ENCODE measurements at regions not wholly inside any gene's neighbourhood (a gene's known extent, or its start where the extent isn't known, plus 50 kb on each side); places are given as distances from the start of the nearest gene placed in this dataset.

DNA sequence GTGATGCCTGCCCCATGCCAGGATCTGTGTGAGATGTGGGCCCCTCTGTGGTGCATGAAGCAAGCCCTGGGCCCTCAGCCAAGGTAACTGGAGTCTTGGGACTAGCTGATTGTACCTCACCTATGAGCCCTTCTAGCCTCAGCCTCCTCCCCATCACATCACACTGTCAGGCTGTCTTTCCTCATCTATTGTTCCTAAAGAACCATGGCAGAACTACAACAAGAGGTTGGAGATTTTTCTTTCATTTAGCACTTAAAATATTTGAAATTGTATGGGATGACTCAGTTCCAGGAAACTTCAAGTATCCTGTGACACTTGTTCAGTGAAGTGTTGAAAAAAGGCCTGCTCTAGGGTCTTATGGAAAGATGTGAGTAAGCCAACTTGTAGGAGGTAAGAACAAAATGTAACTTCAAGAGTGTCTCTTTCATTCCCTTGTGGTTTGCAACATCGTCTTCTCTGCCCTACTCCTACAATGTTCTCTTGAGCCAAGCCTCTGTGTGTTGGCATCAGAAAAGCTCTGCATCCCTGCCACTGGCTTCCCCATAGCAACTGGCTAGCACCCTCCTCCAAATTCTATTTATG lies 58.7 kb upstream of the TIPARP start:
- no peak for DNase-seq
- Histone ChIP-seq H3K4me1 (no peaks in the 10 kb centered on the region), H3K36me3 (no peaks in the 10 kb centered on the region), H3K27ac (no peak overlapping the region), H3K27me3 (no peaks in the 10 kb centered on the region), H3K4me3 (no peak overlapping the region), H3K9me3 (no peaks in the 10 kb centered on the region)
- WGBS, 5 donors: 61 to 87% (median 78%) methylated on average over 1 of the region's 1 CpG
- intact Hi-C loops (cut with DNase I; ENCODE audit: low total_unique reads): no loop called here
- TF ChIP-seq, protein P1, sequence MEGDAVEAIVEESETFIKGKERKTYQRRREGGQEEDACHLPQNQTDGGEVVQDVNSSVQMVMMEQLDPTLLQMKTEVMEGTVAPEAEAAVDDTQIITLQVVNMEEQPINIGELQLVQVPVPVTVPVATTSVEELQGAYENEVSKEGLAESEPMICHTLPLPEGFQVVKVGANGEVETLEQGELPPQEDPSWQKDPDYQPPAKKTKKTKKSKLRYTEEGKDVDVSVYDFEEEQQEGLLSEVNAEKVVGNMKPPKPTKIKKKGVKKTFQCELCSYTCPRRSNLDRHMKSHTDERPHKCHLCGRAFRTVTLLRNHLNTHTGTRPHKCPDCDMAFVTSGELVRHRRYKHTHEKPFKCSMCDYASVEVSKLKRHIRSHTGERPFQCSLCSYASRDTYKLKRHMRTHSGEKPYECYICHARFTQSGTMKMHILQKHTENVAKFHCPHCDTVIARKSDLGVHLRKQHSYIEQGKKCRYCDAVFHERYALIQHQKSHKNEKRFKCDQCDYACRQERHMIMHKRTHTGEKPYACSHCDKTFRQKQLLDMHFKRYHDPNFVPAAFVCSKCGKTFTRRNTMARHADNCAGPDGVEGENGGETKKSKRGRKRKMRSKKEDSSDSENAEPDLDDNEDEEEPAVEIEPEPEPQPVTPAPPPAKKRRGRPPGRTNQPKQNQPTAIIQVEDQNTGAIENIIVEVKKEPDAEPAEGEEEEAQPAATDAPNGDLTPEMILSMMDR (IDR thresholded peaks at IDR 0.05): no peak
- TF ChIP-seq EP300 (IDR thresholded peaks at IDR 0.05) (no peak), POLR2A (IDR thresholded peaks at IDR 0.05) (no peak), POLR2AphosphoS5 (IDR thresholded peaks at IDR 0.05) (no peak)

DNA sequence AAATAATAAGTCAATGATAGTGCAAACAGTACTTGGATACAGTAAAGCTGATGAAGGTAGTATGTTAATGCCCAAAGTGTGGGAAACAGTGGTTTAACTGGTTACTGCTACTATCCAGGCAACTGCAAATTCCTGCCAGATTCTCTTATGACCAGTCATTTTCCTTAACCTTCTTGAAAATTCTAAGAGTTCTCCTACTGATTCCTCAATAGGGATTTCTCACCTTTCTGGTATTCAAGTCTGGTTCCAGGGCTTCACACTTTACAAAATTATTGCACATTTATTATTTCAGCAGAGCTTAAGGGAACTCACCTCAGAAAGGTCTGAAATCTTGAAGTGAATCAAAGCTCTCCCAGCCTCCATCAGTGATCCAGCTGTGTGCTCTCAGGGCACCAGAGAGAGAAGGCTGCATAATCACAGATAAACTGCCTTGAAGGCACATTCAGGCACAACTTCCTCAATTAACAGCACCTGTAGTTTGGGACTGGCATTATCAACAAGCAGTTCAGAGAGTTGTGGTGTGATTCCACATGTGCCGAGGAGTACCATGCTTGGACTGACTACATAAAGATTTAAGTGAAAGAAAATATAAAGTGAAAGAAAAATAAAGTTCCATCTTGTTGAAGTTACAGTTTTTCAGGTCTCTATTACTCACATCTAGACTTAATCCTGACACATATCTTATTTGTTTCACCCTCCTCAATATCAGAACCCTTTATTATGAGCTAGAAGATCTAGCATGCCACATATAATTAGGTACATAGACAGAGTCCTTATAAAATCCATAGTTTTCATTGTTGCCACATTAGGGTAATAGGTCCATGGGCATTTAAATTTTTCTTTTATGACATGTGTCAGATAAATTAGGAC lies 59.5 kb upstream of the TIPARP start:
- Histone ChIP-seq H3K4me3 (no peak overlapping the region), H3K27me3 (no peaks in the 10 kb centered on the region), H3K9me3 (no peaks in the 10 kb centered on the region), H3K27ac (no peak overlapping the region), H3K4me1 (no peaks in the 10 kb centered on the region), H3K36me3 (no peaks in the 10 kb centered on the region)
- no peak for DNase-seq
- no peak for TF ChIP-seq POLR2AphosphoS5 (IDR thresholded peaks at IDR 0.05)
- no peak for TF ChIP-seq EP300 (IDR thresholded peaks at IDR 0.05)
- no peak for TF ChIP-seq POLR2A (IDR thresholded peaks at IDR 0.05)
- TF ChIP-seq, protein P1 (IDR thresholded peaks at IDR 0.05): no peak
- intact Hi-C loops (cut with DNase I; ENCODE audit: low total_unique reads): no loop called here
- WGBS, 5 donors: 66 to 84% (median 76%) methylated on average over 1 of the region's 1 CpG

- no peaks in the 10 kb centered on the region for H3K36me3 ChIP-seq
- DNase-seq: no peak
- intact Hi-C loops (cut with DNase I; ENCODE audit: low total_unique reads): no loop called here
- TF ChIP-seq POLR2AphosphoS5 (IDR thresholded peaks at IDR 0.05) (no peak), POLR2A (IDR thresholded peaks at IDR 0.05) (no peak), EP300 (IDR thresholded peaks at IDR 0.05) (no peak)
- TF ChIP-seq, protein P1 (IDR thresholded peaks at IDR 0.05): no peak
- no peaks in the 10 kb centered on the region for H3K4me1 ChIP-seq
- H3K27ac ChIP-seq: no peak overlapping the region
- no peaks in the 10 kb centered on the region for H3K27me3 ChIP-seq
- no peak overlapping the region for H3K4me3 ChIP-seq
- no peaks in the 10 kb centered on the region for H3K9me3 ChIP-seq
These were observed 58.0 kb upstream of the SSR3 start for GRCh38 chr3:156612903-156613302.

GRCh38 chr3:156611870-156612494 lies 57.1 kb upstream of the SSR3 start:
- H3K4me1 ChIP-seq: peaks cover 0 to under 1% (median 0%) of the 10 kb centered on the region in 4 donors
- intact Hi-C loops (cut with DNase I; ENCODE audit: low total_unique reads): no loop called here
- no peaks in the 10 kb centered on the region for H3K36me3 ChIP-seq
- no peak overlapping the region for H3K27ac ChIP-seq
- DNase-seq: no peak
- no peaks in the 10 kb centered on the region for H3K9me3 ChIP-seq
- no peaks in the 10 kb centered on the region for H3K27me3 ChIP-seq
- TF ChIP-seq, protein P1 (IDR thresholded peaks at IDR 0.05): no peak
- TF ChIP-seq EP300 (IDR thresholded peaks at IDR 0.05) (no peak), POLR2AphosphoS5 (IDR thresholded peaks at IDR 0.05) (no peak), POLR2A (IDR thresholded peaks at IDR 0.05) (no peak)
- no peak overlapping the region for H3K4me3 ChIP-seq
- 68 to 84% (median 75%) methylated on average over 2 of the region's 2 CpGs for WGBS, 5 donors

All from stomach (tissue), 8 donors.